Uterus (tissue), 3 donors: ENCODE measurements at regions not wholly inside any gene's neighbourhood (a gene's known extent, or its start where the extent isn't known, plus 50 kb on each side); places are given as distances from the start of the nearest gene placed in this dataset.

Source experiments
- DNase-seq, 2 donors: peaks; one replicate each; pipeline ENCODE4 v3.0.0-alpha.2; 2019 to 2020
- H3K27ac ChIP-seq, 2 donors: fragments of 200-600 bp; sonication (generic); 1 replicate in 1 of 2; 2 replicates in 1 of 2; pipeline ENCODE4 v1.5.1; 2016 to 2018
- H3K27me3 ChIP-seq, 2 donors: fragments of 200-600 bp; sonication (generic); one replicate each; pipeline ENCODE4 v1.5.1; 2018 to 2019; ENCODE audit warnings: control low read depth in 1 of 2
- H3K36me3 ChIP-seq, 2 donors: fragments of 200-600 bp; sonication (generic); one replicate each; pipeline ENCODE4 v1.5.1; 2019; ENCODE audit warnings: control low read depth in 1 of 2
- H3K4me1 ChIP-seq, 2 donors: fragments of 200-600 bp; sonication (generic); one replicate each; pipeline ENCODE4 v1.5.1; 2018 to 2019; ENCODE audit warnings: control low read depth in 1 of 2
- H3K4me3 ChIP-seq, 2 donors: fragments of 200-600 bp; sonication (generic); 1 replicate in 1 of 2; 2 replicates in 1 of 2; pipeline ENCODE4 v1.5.1; 2018 to 2019; ENCODE audit warnings: mild to moderate bottlenecking in 1 of 2
- H3K9me3 ChIP-seq, 2 donors: fragments of 200-600 bp; sonication (generic); one replicate each; pipeline ENCODE4 v1.5.1; 2019; ENCODE audit warnings: control low read depth in 1 of 2
- CTCF ChIP-seq, 4 experiments: fragments of 200-600 bp in 2 of 4; fragments of 450-650 bp in 2 of 4; sonication (generic) in 2 of 4; IDR thresholded peaks; one replicate each; pipeline ENCODE4 v1.5.1; 2016 to 2019; ENCODE audit warnings: antibody characterized with exemption in 4 of 4, mild to moderate bottlenecking in 2 of 4, moderate library complexity in 1 of 4
- POLR2A ChIP-seq, 2 donors: fragments of 450-650 bp; IDR thresholded peaks; one replicate each; pipeline ENCODE4 v1.6.1; 2016; ENCODE audit warnings: antibody characterized with exemption in 2 of 2, mild to moderate bottlenecking in 1 of 2, moderate library complexity in 1 of 2
- intact Hi-C: fragments of 100-400 bp; cut with DNase I; formaldehyde crosslinking; loops from one replicate; pipeline ENCODE4 v1.15.1; 2023; ENCODE audit warnings: low total_unique reads
- donor health status: DM: yes; HTN: yes; CAD: no.

DNA sequence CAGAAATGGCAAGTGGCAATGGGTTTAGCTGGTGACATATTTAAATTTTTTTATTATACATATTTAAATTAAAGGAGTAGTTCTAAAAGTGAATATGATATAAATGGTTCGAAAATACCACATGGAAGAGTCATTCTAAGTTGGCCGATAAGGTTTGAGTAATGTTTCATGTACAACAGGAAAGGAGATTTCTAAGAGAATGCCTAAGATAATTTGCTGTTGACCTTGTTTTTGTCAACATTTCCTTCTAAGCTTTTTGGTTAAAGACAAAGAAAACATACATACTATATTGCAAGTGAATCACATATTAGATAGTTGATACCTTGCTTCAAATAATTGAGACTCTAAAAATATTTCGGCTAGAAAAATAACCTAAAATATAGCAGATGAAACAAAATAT, 526.6 kb upstream of the SLIT2 start:
- no peaks in the 10 kb centered on the region for H3K36me3 ChIP-seq
- intact Hi-C loops: no loop called here
- no peak overlapping the region for H3K27ac ChIP-seq
- no peaks in the 10 kb centered on the region for H3K27me3 ChIP-seq
- no peaks in the 10 kb centered on the region for H3K9me3 ChIP-seq
- DNase-seq: no peak
- TF ChIP-seq POLR2A (IDR thresholded peaks at IDR 0.05) (no peak), CTCF (IDR thresholded peaks at IDR 0.05) (no peak)
- H3K4me3 ChIP-seq: no peak overlapping the region
- H3K4me1 ChIP-seq: no peaks in the 10 kb centered on the region

DNA sequence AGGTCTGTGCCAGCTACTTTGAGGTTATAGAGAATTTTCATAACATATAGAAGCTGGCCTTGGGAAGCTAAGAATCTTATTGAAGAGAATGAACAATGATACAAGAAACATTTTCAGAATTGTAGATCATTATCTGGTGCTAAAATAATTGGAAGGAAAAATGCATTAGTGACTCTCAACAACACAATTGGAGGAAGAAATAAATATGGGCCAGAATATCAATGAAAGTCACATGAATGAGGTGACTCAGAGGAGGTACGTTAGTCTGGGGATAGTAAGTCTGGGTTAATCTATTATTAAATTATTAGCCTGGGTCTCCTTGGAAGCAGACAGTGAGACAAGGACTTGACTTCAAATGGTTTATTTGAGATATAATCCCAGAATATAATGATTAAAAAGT, 529.3 kb upstream of the SLIT2 start:
- no peak overlapping the region for H3K27ac ChIP-seq
- H3K4me3 ChIP-seq: no peak overlapping the region
- intact Hi-C loops: no loop called here
- no peaks in the 10 kb centered on the region for H3K9me3 ChIP-seq
- no peaks in the 10 kb centered on the region for H3K27me3 ChIP-seq
- TF ChIP-seq POLR2A (IDR thresholded peaks at IDR 0.05): no peak
- TF ChIP-seq CTCF (IDR thresholded peaks at IDR 0.05): no peak
- no peaks in the 10 kb centered on the region for H3K4me1 ChIP-seq
- DNase-seq: no peak
- no peaks in the 10 kb centered on the region for H3K36me3 ChIP-seq

- intact Hi-C loops: no loop called here
- no peaks in the 10 kb centered on the region for H3K36me3 ChIP-seq
- no peaks in the 10 kb centered on the region for H3K4me1 ChIP-seq
- no peak overlapping the region for H3K27ac ChIP-seq
- TF ChIP-seq POLR2A (IDR thresholded peaks at IDR 0.05) (no peak), CTCF (IDR thresholded peaks at IDR 0.05) (no peak)
- H3K27me3 ChIP-seq: no peaks in the 10 kb centered on the region
- no peak for DNase-seq
- no peaks in the 10 kb centered on the region for H3K9me3 ChIP-seq
- H3K4me3 ChIP-seq: no peak overlapping the region
Measured at GRCh38 chr4:19721587-19721986, 530.1 kb upstream of the SLIT2 start.

GRCh38 chr4:19720610-19721009, 531.1 kb upstream of the SLIT2 start:
- TF ChIP-seq POLR2A (IDR thresholded peaks at IDR 0.05) (no peak), CTCF (IDR thresholded peaks at IDR 0.05) (no peak)
- no peaks in the 10 kb centered on the region for H3K4me1 ChIP-seq
- H3K27ac ChIP-seq: no peak overlapping the region
- no peak for DNase-seq
- H3K36me3 ChIP-seq: no peaks in the 10 kb centered on the region
- no peaks in the 10 kb centered on the region for H3K27me3 ChIP-seq
- intact Hi-C loops: no loop called here
- H3K4me3 ChIP-seq: no peak overlapping the region
- H3K9me3 ChIP-seq: no peaks in the 10 kb centered on the region

DNA sequence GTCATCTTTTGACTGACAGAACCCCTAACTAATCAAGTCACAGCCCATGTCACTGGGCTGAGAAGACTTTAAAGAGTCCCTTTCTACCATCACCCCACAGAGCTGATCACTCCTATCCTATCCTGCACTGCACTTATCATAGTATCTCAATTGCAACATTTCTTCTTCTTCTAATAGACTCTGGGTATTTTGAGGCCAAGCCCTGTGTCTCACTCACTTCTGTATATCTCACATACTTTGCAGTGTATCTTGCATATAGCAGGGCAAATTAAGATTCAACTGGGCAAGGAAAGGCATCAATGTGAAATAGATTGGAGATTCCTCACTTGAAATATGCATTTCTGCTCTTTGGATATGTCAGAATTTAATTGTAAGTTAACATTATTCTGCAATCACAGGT, 531.5 kb upstream of the SLIT2 start:
- Histone ChIP-seq H3K9me3 (no peaks in the 10 kb centered on the region), H3K4me3 (no peak overlapping the region), H3K4me1 (no peaks in the 10 kb centered on the region), H3K27ac (no peak overlapping the region), H3K27me3 (no peaks in the 10 kb centered on the region), H3K36me3 (no peaks in the 10 kb centered on the region)
- DNase-seq: no peak
- TF ChIP-seq POLR2A (IDR thresholded peaks at IDR 0.05): no peak
- TF ChIP-seq CTCF (IDR thresholded peaks at IDR 0.05): no peak
- intact Hi-C loops: no loop called here
